NCI-H187 treated with DMSO at 0.1 percent for 48 hours (cell line): ENCODE measurements at regions not wholly inside any gene's neighbourhood (a gene's known extent, or its start where the extent isn't known, plus 50 kb on each side); places are given as distances from the start of the nearest gene placed in this dataset.
"Not testable (repeated sequence)": the region's sequence is repeated elsewhere in the genome, so short reads cannot be mapped to it uniquely, and the experiment has no call there.

Source experiments
- DNase-seq: peaks from one replicate; lab custom pipeline; 2025; lab: John Stamatoyannopoulos, UW

DNA sequence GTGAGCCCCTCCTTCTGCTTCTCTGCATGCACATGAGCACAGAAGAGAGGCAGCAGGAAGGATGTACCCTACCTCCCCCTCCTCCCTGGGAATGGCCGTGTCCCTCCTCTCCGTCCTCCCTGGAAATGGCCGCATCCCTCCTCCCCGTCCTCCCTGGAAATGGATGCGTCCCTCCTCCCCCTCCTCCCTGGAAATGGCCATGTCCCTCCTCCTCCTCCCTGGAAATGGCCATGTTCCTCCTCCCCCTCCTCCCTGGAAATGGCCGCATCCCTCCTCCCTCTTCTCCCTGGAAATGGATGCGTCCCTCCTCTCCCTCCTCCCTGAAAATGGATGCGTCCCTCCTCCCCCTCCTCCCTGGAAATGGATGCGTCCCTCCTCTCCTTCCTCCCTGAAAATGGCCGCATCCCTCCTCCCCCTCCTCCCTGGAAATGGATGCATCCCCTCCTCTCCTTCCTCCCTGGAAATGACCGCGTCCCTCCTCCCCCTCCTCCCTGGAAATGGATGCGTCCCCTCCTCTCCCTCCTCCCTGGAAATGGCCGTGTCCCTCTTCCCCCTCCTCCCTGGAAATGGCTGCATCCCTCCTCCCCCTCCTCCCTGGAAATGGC is 428.6 kb downstream of the AACS start:
- no peak for DNase-seq

DNA sequence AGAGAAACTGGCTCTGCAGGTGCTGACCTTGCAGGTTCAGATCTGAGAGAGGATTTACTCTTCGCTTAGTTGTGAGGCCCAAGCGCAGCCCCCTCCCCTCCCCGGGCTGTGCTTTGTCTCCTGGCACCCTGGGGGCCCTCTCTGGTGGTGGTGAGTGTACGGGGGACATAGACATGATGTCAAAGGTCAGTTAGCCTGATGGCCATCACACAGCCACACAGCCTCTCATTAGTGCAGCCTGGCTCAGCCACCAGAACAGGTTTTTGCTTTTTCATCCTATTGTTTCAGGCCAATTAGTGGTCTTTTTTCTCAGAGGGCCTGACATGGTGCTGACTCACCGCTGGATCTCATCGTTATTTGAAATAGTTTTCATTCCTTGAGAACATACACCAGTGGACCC is 437.9 kb downstream of the AACS start:
- no peak for DNase-seq

DNA sequence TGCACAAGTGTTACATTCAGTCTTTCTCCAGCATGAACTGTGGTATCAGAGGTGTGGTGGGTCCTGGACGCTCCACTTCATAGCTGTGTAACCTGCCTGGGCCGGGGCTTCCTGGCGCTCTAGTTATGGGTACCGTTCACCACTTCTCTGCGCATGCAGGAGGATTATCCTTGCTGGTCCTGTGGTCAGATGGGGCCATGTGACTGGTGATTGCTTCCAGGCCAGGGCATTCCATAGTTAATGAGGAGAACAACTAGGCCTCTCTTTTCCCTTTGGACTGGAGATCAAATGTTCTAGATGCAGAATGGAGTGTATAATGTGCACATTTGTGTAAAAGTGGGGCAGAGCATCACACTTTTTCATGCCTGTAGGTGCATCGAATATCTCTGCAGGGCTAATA is 444.0 kb downstream of the AACS start:
- DNase-seq, result no peak

DNA sequence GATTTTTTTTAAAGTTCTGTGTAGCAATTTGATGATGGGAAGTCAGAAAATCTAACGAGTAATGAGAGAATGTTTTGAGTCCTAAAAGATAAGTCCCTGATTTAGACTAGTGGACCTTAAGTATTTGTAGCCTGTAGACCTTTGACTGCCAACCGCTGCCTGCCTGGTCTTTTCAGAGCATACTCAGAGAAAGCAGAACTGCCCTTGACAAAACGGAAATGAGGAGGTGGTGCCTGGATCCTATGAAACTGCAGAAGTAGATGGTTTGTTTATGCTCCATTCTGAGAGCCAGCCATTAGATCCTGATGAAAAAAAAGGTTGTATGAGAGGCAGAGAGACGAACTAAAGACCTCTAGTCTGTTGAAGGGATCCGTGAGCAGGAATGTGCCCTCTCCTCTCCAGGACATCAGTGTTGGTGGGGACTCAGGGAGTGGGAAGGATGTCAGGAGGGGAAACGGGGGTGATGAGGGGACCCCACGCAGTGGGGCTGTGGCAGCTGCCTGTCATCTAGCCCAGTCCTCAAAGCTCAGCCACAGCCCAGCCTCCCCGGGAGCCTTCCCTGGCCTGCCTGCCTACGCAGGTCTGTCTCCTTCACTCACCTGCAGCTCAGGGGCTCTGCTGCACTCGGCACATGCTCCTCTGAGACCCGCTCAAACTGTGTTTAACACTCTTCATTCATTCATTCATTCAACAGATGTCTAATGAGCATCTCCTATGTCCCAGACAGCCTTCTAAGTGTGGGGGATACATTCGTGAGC is 447.5 kb downstream of the AACS start:
- no peak for DNase-seq

- DNase-seq, result no peak
Observed at GRCh38 chr12:125515887-125516286, 450.7 kb downstream of the AACS start.

GRCh38 chr12:125518074-125518473 is 452.8 kb downstream of the AACS start:
- no peak for DNase-seq

- no peak for DNase-seq
Observed at GRCh38 chr12:125519026-125519651, 453.9 kb downstream of the AACS start.

DNA sequence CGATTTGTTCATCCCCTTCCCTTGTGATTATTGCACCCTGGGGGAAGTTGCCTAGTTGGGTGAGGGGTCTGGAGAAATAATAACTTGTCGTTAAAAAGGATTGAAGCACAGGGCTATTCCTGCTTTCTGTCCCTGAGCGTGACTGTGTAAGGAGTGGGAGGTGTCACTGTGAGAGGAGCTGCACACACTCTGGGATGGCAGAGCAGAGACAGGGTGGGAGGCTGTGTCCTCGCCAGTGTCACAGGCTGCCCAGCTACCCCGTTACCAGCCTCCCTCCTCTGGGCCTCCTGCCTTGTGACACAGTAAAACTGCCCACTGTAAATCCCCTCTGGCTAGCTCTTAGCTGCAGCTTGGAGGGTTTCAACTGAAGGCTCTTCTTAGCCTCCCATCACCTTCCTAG is 460.6 kb downstream of the AACS start:
- no peak for DNase-seq

- no peak for DNase-seq
Observed at GRCh38 chr12:125528281-125528680, 463.0 kb downstream of the AACS start.

- no peak for DNase-seq
Observed at GRCh38 chr12:125530201-125530600, 465.0 kb downstream of the AACS start.

DNA sequence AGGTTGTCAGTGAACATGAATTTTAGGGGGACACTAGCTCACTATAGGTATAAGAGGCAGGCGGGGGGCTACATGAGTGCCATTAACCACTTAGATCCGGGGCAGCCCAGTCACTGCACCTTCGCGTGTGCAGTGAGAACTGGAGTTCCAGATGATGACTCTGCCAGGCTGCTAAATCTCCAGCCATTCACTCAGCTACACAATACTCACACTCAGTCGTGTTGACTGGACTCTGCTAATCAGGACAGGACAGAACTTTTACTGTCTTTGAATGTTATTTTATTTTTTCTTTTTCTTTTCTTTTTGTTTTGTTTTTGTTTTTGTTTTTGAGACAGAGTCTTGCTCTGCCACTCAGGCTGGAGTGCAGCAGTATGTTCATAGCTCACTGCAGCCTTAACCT is 465.6 kb downstream of the AACS start:
- no peak for DNase-seq

- no peak for DNase-seq
Observed at GRCh38 chr12:125531574-125531973, 466.3 kb downstream of the AACS start.

- DNase-seq, result no peak
Observed at GRCh38 chr12:125533434-125534029, 468.3 kb downstream of the AACS start.

DNA sequence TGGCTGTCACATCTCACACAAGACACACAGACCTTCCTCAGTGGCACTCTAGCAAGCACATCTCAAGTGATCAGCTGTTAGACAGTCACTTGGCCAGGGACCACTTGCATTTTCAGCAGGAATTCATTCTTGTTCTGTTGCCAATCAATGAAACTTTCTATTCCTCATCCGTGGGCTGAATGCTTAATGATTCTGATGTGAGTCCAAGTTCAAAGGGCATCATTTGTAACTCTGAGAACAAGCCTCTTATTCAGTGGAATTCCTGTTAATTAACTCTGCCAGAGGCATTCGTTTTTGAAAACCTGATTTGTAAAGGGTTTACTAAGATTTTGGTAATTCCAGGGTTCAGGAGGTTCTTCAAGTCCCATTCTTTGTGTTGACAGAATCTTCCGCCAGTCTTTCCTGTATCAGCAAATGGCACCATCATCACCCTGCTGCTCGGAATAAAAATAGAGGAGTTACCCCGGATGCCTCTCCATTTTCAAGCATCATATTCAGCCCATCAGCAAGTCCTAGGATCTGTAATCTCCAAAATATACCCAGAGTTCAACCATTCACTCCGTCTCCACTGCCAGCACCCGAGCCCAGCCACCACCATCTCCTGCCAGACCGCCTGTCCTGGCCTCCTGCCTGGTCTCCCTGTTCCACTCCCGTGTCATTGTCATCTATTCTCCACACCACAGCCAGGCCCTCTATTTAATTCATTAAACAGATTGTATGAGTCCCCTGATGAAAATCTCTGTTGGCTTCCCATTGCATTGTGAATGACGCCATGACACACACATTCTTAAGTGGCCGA is 473.4 kb downstream of the AACS start:
- DNase-seq, result no peak

DNA sequence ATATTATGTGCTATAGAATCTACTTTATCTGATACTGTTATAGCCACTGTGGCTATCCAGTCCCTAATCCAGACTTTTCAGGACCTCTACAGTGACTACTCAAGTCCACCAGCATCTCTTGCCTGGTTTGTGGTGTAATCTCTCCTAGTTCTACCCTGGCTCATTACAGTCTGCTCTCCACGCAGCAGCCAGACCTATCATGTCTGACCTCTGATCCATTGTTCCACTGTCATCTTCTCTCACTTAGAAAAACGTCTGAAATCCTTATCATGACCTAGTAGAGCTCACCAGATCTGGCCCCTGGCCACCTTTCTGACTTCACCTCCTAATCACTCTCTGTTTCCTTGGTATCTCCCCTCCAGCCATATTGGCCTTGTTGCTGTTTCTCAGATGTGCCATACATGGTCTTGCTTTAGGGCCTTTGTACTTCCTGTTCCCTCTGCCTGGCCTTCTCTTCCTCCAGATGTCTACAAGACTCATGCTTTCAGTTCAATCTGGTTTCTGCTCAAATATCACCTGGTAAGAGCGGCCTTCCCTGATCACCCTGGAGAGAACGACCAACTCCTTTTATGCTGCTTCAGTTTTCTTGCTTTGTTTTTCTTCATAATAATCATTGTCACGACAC is 475.5 kb downstream of the AACS start:
- DNase-seq, result no peak

DNA sequence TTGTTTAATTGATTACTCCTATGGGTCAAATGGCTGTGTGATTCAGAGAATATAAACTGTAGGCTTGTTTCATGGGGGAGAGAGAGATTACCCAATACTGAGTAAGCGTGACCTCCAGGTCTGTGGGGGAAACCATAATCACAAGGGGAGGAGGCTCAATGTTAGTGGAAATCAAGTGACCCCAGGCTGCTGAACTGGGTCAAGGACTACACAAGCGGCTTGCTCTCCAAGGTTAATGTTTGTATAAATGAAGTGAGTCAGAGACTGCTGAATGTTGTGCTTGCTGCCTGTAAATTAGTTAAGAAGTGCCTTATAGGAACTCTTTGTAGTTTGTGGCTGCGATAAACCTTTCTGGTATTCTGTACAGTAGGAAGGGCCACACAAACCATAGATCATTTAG is 479.7 kb downstream of the AACS start:
- DNase-seq, result no peak

- DNase-seq, result no peak
Observed at GRCh38 chr12:125549171-125549570, 483.9 kb downstream of the AACS start.

DNA sequence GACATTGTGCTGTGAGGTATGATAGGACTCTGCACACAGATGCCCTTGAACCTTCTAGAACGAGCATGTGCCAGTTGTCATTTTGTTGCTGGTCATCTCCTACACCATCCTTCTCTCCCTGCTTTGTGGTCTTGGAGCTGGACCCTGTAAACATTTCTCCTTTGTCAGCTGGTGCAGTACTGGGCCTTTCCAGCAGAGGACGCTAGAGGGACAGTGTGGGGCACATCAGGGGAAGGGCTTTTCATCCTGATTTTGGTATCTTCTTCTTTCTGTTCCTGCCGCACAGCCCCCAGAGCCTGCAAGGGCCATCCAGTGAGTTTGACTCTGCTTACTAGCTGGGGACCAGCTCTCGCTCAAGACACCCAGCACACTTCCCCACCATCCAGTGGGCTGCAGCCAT is 484.6 kb downstream of the AACS start:
- no peak for DNase-seq

- DNase-seq, result no peak
Observed at GRCh38 chr12:125552295-125552694, 487.1 kb downstream of the AACS start.

- DNase-seq, result not testable (repeated sequence)
Observed at GRCh38 chr12:125561008-125561407, 495.8 kb downstream of the AACS start.

DNA sequence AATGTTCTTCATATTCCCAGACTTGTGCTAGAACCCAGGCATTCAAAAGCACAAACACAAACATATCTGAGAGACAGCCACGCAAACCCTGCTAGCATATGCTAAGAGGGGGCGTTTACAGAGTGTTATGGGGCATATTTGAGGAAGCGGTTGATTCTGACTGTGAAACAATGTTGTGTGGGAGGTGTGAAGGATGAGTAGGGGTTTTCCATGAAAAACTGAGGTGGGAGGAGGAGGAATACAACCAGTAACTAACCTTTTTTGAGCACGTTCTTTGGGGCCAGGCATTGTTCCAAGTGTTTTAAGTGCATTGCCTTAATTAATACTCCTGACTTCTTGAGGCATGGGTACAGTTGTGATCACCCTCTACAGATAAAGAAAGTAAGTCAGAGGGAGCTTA is 499.5 kb downstream of the AACS start:
- DNase-seq, result no peak

GRCh38 chr12:125567581-125567980 is 502.3 kb downstream of the AACS start:
- DNase-seq, result no peak
